ELR (cell line): ENCODE measurements at regions not wholly inside any gene's neighbourhood (a gene's known extent, or its start where the extent isn't known, plus 50 kb on each side); places are given as distances from the start of the nearest gene placed in this dataset.

ENCODE experiments used
- DNase-seq: peaks from one replicate; pipeline ENCODE4 v3.0.0-alpha.2; 2015; ENCODE audit warnings: low read depth

GRCh38 chr17:77854759-77855745 lies 103.5 kb upstream of the TNRC6C start:
- DNase-seq = no peak

- no peak for DNase-seq
Measured at GRCh38 chr17:77856551-77857305, 101.8 kb upstream of the TNRC6C start.

DNA sequence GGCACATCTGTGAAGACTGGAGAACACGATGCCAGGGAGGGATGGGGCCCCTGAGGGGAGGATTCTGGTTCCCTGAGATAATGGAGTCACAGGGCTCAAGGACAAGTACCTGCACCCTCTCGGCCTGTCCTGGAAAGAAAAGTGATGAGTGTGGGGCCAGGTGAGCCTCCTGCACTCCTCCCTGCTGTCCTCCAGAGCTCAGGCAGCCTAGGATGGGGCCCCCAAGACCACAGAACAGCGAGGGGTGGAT lies 101.3 kb upstream of the TNRC6C start:
- DNase-seq = no peak

DNA sequence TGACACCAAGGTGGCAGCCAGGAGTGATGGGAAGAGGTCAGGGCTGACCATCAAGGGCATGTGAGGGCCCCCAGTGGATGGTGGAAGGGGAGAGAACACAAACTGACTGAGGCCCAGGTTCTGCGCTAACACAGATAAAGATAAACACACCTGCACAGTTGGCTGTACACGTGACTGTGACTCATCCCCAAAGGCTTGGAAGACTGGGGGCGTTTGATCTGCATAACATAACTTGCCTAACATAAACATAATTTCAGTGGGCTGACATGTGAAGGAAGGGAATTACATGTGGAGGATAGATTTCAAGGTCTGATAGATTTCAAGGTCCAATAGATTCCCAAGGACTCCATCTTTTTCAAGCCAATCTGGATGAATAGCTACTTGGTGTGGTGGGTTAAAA lies 100.9 kb upstream of the TNRC6C start:
- no peak for DNase-seq

DNA sequence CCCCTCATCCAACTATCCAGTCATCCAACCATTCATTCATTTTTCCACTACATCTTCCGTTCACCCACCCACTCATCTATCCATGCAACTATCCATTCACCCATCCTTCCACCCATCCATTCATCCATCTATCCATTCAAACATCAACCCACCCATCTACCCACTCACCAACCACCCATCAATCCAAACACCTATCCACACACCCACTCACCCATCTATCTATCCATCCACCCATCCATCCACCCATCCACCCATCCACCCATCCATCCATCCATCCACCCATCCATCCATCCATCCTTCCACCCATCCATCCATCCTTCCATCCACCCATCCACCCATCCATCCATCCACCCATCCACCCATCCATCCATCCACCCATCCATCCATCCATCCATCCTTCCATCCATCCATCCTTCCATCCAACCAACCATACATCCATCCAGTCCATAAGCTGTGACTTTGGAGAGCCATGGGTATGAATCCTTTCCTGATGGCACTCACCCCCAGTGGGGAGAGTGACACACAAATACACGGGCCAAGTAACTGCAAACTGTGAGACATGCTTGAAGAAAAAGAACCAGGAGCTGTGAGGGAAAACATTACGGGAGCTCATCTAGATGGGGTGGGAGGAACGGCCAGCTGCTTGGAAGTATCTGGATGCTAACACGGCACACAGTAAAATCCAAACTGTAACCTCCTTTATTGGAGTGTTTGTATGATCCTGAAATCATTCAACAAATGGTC lies 100.0 kb upstream of the TNRC6C start:
- no peak for DNase-seq

DNA sequence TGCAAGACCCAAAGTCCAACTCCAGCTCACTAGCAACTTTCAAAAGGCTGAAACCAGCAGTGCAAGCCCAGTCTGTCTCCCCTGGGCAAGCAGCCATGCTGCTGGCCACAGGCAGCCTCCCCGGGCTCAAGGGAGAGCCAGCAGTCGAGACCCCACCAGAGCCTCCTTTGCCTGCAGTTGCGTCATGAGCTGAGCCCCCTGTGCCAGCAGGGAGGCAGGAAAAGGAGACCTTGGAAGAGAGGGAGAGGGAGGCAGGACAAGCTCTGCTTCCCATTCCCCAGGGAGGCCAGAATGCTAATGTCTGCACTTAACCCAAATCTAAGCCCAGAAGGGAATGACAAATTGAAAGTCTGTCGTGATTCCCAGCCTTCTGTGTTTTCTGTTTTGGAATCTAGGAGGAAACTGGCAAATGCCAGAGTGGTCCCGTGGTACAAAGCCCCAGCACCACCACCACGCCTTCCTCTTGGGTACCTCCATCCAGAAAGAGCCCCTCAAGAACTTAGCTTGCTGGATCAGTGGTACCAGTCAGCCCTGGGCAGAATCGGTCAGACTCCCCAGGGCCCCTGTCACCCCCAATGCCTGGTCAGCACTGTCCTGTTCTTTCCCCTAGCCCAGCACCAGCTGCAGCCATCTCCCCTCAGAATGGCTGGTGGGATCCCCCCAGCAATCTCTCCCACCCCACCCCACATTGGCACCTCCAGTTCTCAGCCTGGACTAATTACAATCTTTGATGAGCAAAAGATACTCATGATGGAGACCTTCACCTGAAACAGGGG lies 99.3 kb upstream of the TNRC6C start:
- DNase-seq = no peak

- DNase-seq = no peak
Measured at GRCh38 chr17:77861133-77861695, 97.3 kb upstream of the TNRC6C start.

GRCh38 chr17:77861981-77862645 lies 96.4 kb upstream of the TNRC6C start:
- no peak for DNase-seq

GRCh38 chr17:77862890-77863813 lies 95.4 kb upstream of the TNRC6C start:
- no peak for DNase-seq

DNA sequence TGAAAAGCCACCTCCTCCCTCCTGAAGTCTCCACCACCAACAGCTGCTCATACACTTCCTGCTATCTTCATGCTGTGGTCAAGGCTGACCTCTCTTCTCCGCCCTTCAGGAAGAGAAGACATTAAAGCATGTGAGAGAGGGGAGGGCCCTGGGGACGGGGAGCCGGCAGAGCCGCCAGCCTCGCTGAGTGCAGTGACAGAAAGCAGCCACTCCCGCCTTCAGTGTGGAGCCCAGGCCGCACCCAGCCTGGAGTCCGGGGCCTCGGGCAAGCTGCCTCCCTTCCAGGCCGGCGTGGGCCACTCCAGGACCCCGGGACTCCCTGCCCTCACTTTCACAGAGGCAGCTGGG lies 94.7 kb upstream of the TNRC6C start:
- no peak for DNase-seq

GRCh38 chr17:77864234-77865111 lies 94.0 kb upstream of the TNRC6C start:
- DNase-seq = no peak

DNA sequence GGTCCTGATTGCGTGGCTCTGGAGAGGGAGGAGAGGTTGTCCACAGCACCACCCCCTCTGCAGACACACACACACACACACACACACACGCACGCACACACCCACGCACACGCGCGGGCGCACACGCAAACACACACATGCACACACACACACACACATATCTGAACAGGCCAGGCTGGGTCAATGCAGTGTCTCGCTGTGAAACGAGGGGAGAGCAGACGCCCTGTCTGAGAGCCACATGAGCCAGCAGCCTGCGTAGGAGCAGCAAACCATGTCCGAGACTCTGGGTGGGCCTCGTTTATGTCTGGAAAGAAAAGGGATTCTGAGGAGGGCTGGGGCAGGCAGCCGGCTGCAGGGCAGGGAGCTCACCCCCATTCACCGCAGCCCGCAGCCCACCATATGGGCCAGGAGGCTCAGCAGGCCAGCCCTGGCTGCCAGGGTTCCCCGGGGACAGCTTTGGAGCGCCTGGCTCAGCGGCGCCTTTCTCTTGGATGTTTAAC lies 93.3 kb upstream of the TNRC6C start:
- DNase-seq = no peak

- no peak for DNase-seq
Measured at GRCh38 chr17:77865716-77866115, 92.8 kb upstream of the TNRC6C start.

GRCh38 chr17:77867308-77867781 lies 91.2 kb upstream of the TNRC6C start:
- no peak for DNase-seq

GRCh38 chr17:77867976-77868713 lies 90.4 kb upstream of the TNRC6C start:
- no peak for DNase-seq

- no peak for DNase-seq
Measured at GRCh38 chr17:77869041-77869599, 89.4 kb upstream of the TNRC6C start.

GRCh38 chr17:77869665-77870132 lies 88.8 kb upstream of the TNRC6C start:
- DNase-seq = no peak
